Trophoblast cell (in vitro differentiated cells and primary cell): ENCODE measurements at regions not wholly inside any gene's neighbourhood (a gene's known extent, or its start where the extent isn't known, plus 50 kb on each side); places are given as distances from the start of the nearest gene placed in this dataset.
A peak's percentile ranks its signal among the peaks of the same experiment; 100 is the strongest.

ENCODE experiments used
- DNase-seq, 2 donors: peaks; one replicate each; pipeline ENCODE4 v3.0.0-alpha.2; 2016
- H2AFZ ChIP-seq: 2 replicates; pipeline ENCODE4 v1.6.1; 2013; ENCODE audit warnings: low read length, moderate library complexity, mild to moderate bottlenecking; ENCODE audit not compliant: insufficient read depth, poor library complexity
- H2AK5ac ChIP-seq: 2 replicates; pipeline ENCODE4 v1.6.1; 2013; ENCODE audit warnings: mild to moderate bottlenecking, low read length
- H2BK120ac ChIP-seq: 2 replicates; pipeline ENCODE4 v1.6.1; 2013; ENCODE audit warnings: low read length, mild to moderate bottlenecking, moderate library complexity; ENCODE audit not compliant: insufficient read depth, poor library complexity
- H2BK12ac ChIP-seq: 2 replicates; pipeline ENCODE4 v1.6.1; 2013; ENCODE audit warnings: mild to moderate bottlenecking, low read length, moderate library complexity
- H2BK5ac ChIP-seq: 2 replicates; pipeline ENCODE4 v1.6.1; 2013; ENCODE audit warnings: low read length, low read depth, moderate library complexity, mild to moderate bottlenecking; ENCODE audit not compliant: poor library complexity
- H3K14ac ChIP-seq: 2 replicates; pipeline ENCODE4 v1.6.1; 2013; ENCODE audit warnings: mild to moderate bottlenecking, low read length
- H3K18ac ChIP-seq: 2 replicates; pipeline ENCODE4 v1.6.1; 2013; ENCODE audit warnings: mild to moderate bottlenecking, low read length
- H3K23ac ChIP-seq: 2 replicates; pipeline ENCODE4 v1.6.1; 2013; ENCODE audit warnings: low read length
- H3K27ac ChIP-seq: 2 replicates; pipeline ENCODE4 v1.5.1; 2013; ENCODE audit warnings: low read depth, mild to moderate bottlenecking, inconsistent platforms, low read length, moderate library complexity
- H3K27me3 ChIP-seq: 2 replicates; pipeline ENCODE4 v1.6.1; 2013; ENCODE audit warnings: inconsistent platforms, mild to moderate bottlenecking, low read length, moderate library complexity; ENCODE audit not compliant: insufficient read depth
- H3K36me3 ChIP-seq, 2 experiments: 1 replicate in 1 of 2; 2 replicates in 1 of 2; pipeline ENCODE4 v1.6.1; 2013; ENCODE audit warnings: low read length in 2 of 2, mild to moderate bottlenecking in 2 of 2, moderate library complexity in 1 of 2; ENCODE audit not compliant: insufficient read depth in 2 of 2, control insufficient read depth in 1 of 2
- H3K4ac ChIP-seq: 2 replicates; pipeline ENCODE4 v1.6.1; 2013; ENCODE audit warnings: low read depth, mild to moderate bottlenecking, low read length, moderate library complexity
- H3K4me1 ChIP-seq, 2 experiments: 1 replicate in 1 of 2; 2 replicates in 1 of 2; pipeline ENCODE4 v1.6.1; 2013; ENCODE audit warnings: low read length in 2 of 2, mild to moderate bottlenecking in 2 of 2, moderate library complexity in 1 of 2; ENCODE audit not compliant: insufficient read depth in 2 of 2, control insufficient read depth in 1 of 2
- H3K4me2 ChIP-seq: 2 replicates; pipeline ENCODE4 v1.6.1; 2013; ENCODE audit warnings: inconsistent platforms, mild to moderate bottlenecking, low read length, moderate library complexity
- H3K4me3 ChIP-seq: 2 replicates; pipeline ENCODE4 v1.5.1; 2013; ENCODE audit warnings: mild to moderate bottlenecking, low read depth, low read length, inconsistent platforms
- H3K79me1 ChIP-seq: one replicate; pipeline ENCODE4 v1.6.1; 2013; ENCODE audit warnings: low read length
- H3K79me2 ChIP-seq: 2 replicates; pipeline ENCODE4 v1.6.1; 2013; ENCODE audit warnings: low read length, mild to moderate bottlenecking; ENCODE audit not compliant: control insufficient read depth, insufficient read depth, poor library complexity
- H3K9ac ChIP-seq: 2 replicates; pipeline ENCODE4 v1.6.1; 2013; ENCODE audit warnings: mild to moderate bottlenecking, low read length
- H3K9me3 ChIP-seq: 2 replicates; pipeline ENCODE4 v1.6.1; 2013; ENCODE audit warnings: low read depth, mild to moderate bottlenecking, control low read depth, inconsistent platforms, low read length; ENCODE audit not compliant: insufficient read depth
- H4K12ac ChIP-seq: 2 replicates; pipeline ENCODE4 v1.6.1; 2013; ENCODE audit warnings: low read depth, mild to moderate bottlenecking, low read length, moderate library complexity
- H4K8ac ChIP-seq: 2 replicates; pipeline ENCODE4 v1.6.1; 2013; ENCODE audit warnings: low read depth, mild to moderate bottlenecking, low read length, moderate library complexity
- H4K91ac ChIP-seq: one replicate; pipeline ENCODE4 v1.6.1; 2013; ENCODE audit warnings: low read depth, mild to moderate bottlenecking, low read length, moderate library complexity
- WGBS: extraction: QIAGEN DNeasy Blood & Tissue Kit; methylation state at CpG from one replicate; pipeline ENCODE4 v1.1.7; 2013; ENCODE audit warnings: missing lambda C conversion rate; ENCODE audit not compliant: insufficient read length, insufficient coverage; ENCODE audit errors: extremely low coverage; 5-methylcytosine and 5-hydroxymethylcytosine counted together

- Histone ChIP-seq H2BK120ac (no peak overlapping the region), H4K91ac (no peak overlapping the region), H3K4me2 (no peak overlapping the region), H3K4me3 (no peak overlapping the region), H3K4ac (no peak overlapping the region), H4K8ac (no peak overlapping the region), H4K12ac (no peak overlapping the region), H3K18ac (no peak overlapping the region), H3K23ac (no peak overlapping the region), H3K9ac (no peak overlapping the region), H3K27me3 (no peaks in the 10 kb centered on the region), H3K4me1 (no peaks in the 10 kb centered on the region), H2BK12ac (no peak overlapping the region), H2AK5ac (no peak overlapping the region), H3K79me2 (no peaks in the 10 kb centered on the region), H3K27ac (no peak overlapping the region), H3K36me3 (no peaks in the 10 kb centered on the region), H2BK5ac (no peak overlapping the region), H3K79me1 (no peaks in the 10 kb centered on the region), H2AFZ (no peak overlapping the region), H3K14ac (no peak overlapping the region), H3K9me3 (peaks cover 2% of the 10 kb centered on the region)
- DNase-seq = no peak
- WGBS = no CpG with 5 or more reads among the region's 11 CpGs
Observed at GRCh38 chr20:40861427-40862008, 167.1 kb upstream of the TOP1 start.

GRCh38 chr20:40863355-40863919, 165.2 kb upstream of the TOP1 start:
- Histone ChIP-seq H4K91ac (no peak overlapping the region), H3K4me3 (no peak overlapping the region), H3K27me3 (no peaks in the 10 kb centered on the region), H2BK12ac (no peak overlapping the region), H3K9me3 (peaks cover 2% of the 10 kb centered on the region), H2BK120ac (no peak overlapping the region), H3K9ac (no peak overlapping the region), H3K4me1 (no peaks in the 10 kb centered on the region), H2AK5ac (no peak overlapping the region), H4K8ac (no peak overlapping the region), H3K4ac (no peak overlapping the region), H3K36me3 (no peaks in the 10 kb centered on the region), H3K79me1 (no peaks in the 10 kb centered on the region), H3K14ac (no peak overlapping the region), H2AFZ (no peak overlapping the region), H3K79me2 (no peaks in the 10 kb centered on the region), H3K27ac (no peak overlapping the region), H3K23ac (no peak overlapping the region), H4K12ac (no peak overlapping the region), H2BK5ac (no peak overlapping the region), H3K4me2 (no peak overlapping the region), H3K18ac (no peak overlapping the region)
- no CpG with 5 or more reads among the region's 3 CpGs for WGBS
- DNase-seq = no peak

DNA sequence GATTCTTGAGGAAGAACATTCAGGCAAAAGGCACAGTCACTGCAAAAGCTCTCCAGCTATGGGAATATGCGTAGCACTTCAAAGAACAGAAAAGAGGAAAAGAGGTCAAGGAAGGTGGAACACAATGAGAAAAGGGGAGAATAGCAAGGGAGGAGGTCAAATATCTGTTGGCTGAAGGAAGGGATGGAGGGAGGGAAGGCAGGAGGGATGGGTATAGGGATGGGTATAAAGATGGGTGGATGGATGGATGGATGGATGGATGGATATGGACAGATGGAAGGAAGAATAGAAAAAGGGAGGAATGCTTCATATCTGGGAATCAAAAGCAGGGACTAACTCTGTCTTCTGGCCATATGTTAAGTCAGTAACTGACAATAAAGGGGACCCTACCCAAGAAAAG, 164.2 kb upstream of the TOP1 start:
- Histone ChIP-seq H3K36me3 (no peaks in the 10 kb centered on the region), H2BK12ac (no peak overlapping the region), H3K79me2 (no peaks in the 10 kb centered on the region), H4K8ac (no peak overlapping the region), H3K4me3 (no peak overlapping the region), H3K18ac (no peak overlapping the region), H3K4ac (no peak overlapping the region), H3K4me1 (peaks cover 0 to 2% of the 10 kb centered on the region in 2 experiments), H4K91ac (no peak overlapping the region), H3K27me3 (no peaks in the 10 kb centered on the region), H4K12ac (no peak overlapping the region), H3K23ac (no peak overlapping the region), H2AFZ (no peak overlapping the region), H2AK5ac (no peak overlapping the region), H3K4me2 (no peak overlapping the region), H3K79me1 (no peaks in the 10 kb centered on the region), H2BK5ac (no peak overlapping the region), H3K9me3 (peaks cover 2% of the 10 kb centered on the region), H3K9ac (no peak overlapping the region), H3K27ac (no peak overlapping the region), H2BK120ac (no peak overlapping the region), H3K14ac (no peak overlapping the region)
- DNase-seq = peak in 1 of 2 donors; percentile 8
- WGBS = no CpG with 5 or more reads among the region's 1 CpG

- Histone ChIP-seq H3K79me2 (no peaks in the 10 kb centered on the region), H3K4me2 (no peak overlapping the region), H2BK12ac (no peak overlapping the region), H3K18ac (no peak overlapping the region), H3K4me1 (peaks cover 0 to 2% of the 10 kb centered on the region in 2 experiments), H3K4me3 (no peak overlapping the region), H2AFZ (no peak overlapping the region), H3K27ac (no peak overlapping the region), H3K14ac (no peak overlapping the region), H3K36me3 (no peaks in the 10 kb centered on the region), H3K79me1 (no peaks in the 10 kb centered on the region), H3K4ac (no peak overlapping the region), H3K9me3 (peaks cover 2% of the 10 kb centered on the region), H2AK5ac (no peak overlapping the region), H4K91ac (no peak overlapping the region), H4K8ac (no peak overlapping the region), H2BK5ac (no peak overlapping the region), H3K27me3 (no peaks in the 10 kb centered on the region), H4K12ac (no peak overlapping the region), H3K23ac (no peak overlapping the region), H2BK120ac (no peak overlapping the region), H3K9ac (no peak overlapping the region)
- WGBS = no CpG with 5 or more reads among the region's 3 CpGs
- no peak for DNase-seq
Observed at GRCh38 chr20:40865095-40865494, 163.5 kb upstream of the TOP1 start.
